Stomach (tissue), 8 donors: ENCODE measurements at regions not wholly inside any gene's neighbourhood (a gene's known extent, or its start where the extent isn't known, plus 50 kb on each side); places are given as distances from the start of the nearest gene placed in this dataset.

ENCODE experiments used
- DNase-seq, 2 donors: peaks; one replicate each; pipeline versions ENCODE4 v3.0.0 to v3.0.0-alpha.2; 2013 to 2019
- H3K27ac ChIP-seq, 5 donors: fragments of 200-600 bp in 4 of 5; sonication (generic) in 4 of 5; one replicate each; pipeline ENCODE4 v1.5.1; 2013 to 2019; ENCODE audit warnings: mild to moderate bottlenecking in 1 of 5, moderate library complexity in 1 of 5
- H3K27me3 ChIP-seq, 3 donors: fragments of 200-600 bp; sonication (generic); one replicate each; pipeline ENCODE4 v1.5.1; 2017 to 2019; ENCODE audit warnings: mixed run types in 1 of 3
- H3K36me3 ChIP-seq, 4 donors: fragments of 200-600 bp; sonication (generic); 1 replicate in 3 of 4; 2 replicates in 1 of 4; pipeline ENCODE4 v1.5.1; 2016 to 2019
- H3K4me1 ChIP-seq, 4 donors: fragments of 200-600 bp; sonication (generic); one replicate each; pipeline ENCODE4 v1.5.1; 2016 to 2019
- H3K4me3 ChIP-seq, 4 donors: fragments of 200-600 bp; sonication (generic) in 3 of 4; one replicate each; pipeline ENCODE4 v1.5.1; 2016 to 2019; ENCODE audit warnings: mild to moderate bottlenecking in 1 of 4
- H3K9me3 ChIP-seq, 4 donors: fragments of 200-600 bp; sonication (generic); one replicate each; pipeline ENCODE4 v1.5.1; 2016 to 2019
- CTCF ChIP-seq, 7 experiments: fragments of 450-650 bp in 4 of 7; fragments of 200-600 bp in 3 of 7; sonication (generic) in 3 of 7; IDR thresholded peaks; one replicate each; pipeline ENCODE4 v1.5.1; 2016 to 2019; ENCODE audit warnings: antibody characterized with exemption in 7 of 7, control low read depth in 2 of 7, mild to moderate bottlenecking in 1 of 7
- EP300 ChIP-seq: sonication (generic); formaldehyde crosslinking; IDR thresholded peaks from one replicate; pipeline ENCODE4 v1.6.1; 2017; ENCODE audit warnings: antibody characterized with exemption
- POLR2A ChIP-seq, 4 donors: fragments of 450-650 bp; IDR thresholded peaks; one replicate each; pipeline ENCODE4 v1.6.1; 2016; ENCODE audit warnings: antibody characterized with exemption in 4 of 4, control low read depth in 2 of 4, mild to moderate bottlenecking in 1 of 4, moderate library complexity in 1 of 4
- POLR2AphosphoS5 ChIP-seq, 3 donors: sonication (generic); formaldehyde crosslinking; IDR thresholded peaks; one replicate each; pipeline ENCODE4 v1.6.1; 2016; ENCODE audit warnings: antibody characterized with exemption in 3 of 3
- WGBS, 5 donors: extraction: QIAGEN DNeasy Blood & Tissue Kit in 3 of 5; methylation state at CpG; one replicate each; pipeline versions ENCODE4 v1.1.5 to v1.1.7; 2013 to 2018; 5-methylcytosine and 5-hydroxymethylcytosine counted together
- intact Hi-C: fragments of 100-400 bp; cut with DNase I; formaldehyde crosslinking; loops from one replicate; pipeline ENCODE4 v1.15.1; 2023; ENCODE audit warnings: low total_unique reads
- donor health status: healthy with polysubstance abuse.
- donor health status: Bipolar disorder and iron deficiency.
- donor health status: healthy.

- H3K27ac ChIP-seq: no peak overlapping the region
- no peak overlapping the region for H3K4me3 ChIP-seq
- no peaks in the 10 kb centered on the region for H3K27me3 ChIP-seq
- intact Hi-C loops: no loop called here
- DNase-seq: peak; percentile 83 to 95
- H3K4me1 ChIP-seq: peaks cover 0 to 15% (median 6%) of the 10 kb centered on the region in 4 donors
- TF ChIP-seq EP300: no peak
- TF ChIP-seq POLR2AphosphoS5 (IDR thresholded peaks at IDR 0.05): peak; percentile 19 to 77 (median 32)
- TF ChIP-seq CTCF (IDR thresholded peaks at IDR 0.05): no peak
- no peak for TF ChIP-seq POLR2A (IDR thresholded peaks at IDR 0.05)
- 42 to 51% (median 48%) methylated on average over 6 of the region's 6 CpGs for WGBS, 5 donors
- no peaks in the 10 kb centered on the region for H3K36me3 ChIP-seq
- H3K9me3 ChIP-seq: no peaks in the 10 kb centered on the region
Observed at GRCh38 chr10:44801383-44802327, 109.5 kb upstream of the TMEM72 start.

GRCh38 chr10:44803862-44804261, 107.3 kb upstream of the TMEM72 start:
- Histone ChIP-seq H3K27ac (no peak overlapping the region), H3K4me1 (peaks cover 0 to 15% (median 6%) of the 10 kb centered on the region in 4 donors), H3K9me3 (no peaks in the 10 kb centered on the region), H3K27me3 (no peaks in the 10 kb centered on the region), H3K4me3 (no peak overlapping the region), H3K36me3 (no peaks in the 10 kb centered on the region)
- intact Hi-C loops: no loop called here
- WGBS, 5 donors: 67 to 74% (median 72%) methylated on average over 2 of the region's 2 CpGs
- TF ChIP-seq EP300: no peak
- no peak for TF ChIP-seq POLR2A (IDR thresholded peaks at IDR 0.05)
- no peak for TF ChIP-seq CTCF (IDR thresholded peaks at IDR 0.05)
- no peak for TF ChIP-seq POLR2AphosphoS5 (IDR thresholded peaks at IDR 0.05)
- peak in 1 of 2 donors; percentile 42 for DNase-seq

DNA sequence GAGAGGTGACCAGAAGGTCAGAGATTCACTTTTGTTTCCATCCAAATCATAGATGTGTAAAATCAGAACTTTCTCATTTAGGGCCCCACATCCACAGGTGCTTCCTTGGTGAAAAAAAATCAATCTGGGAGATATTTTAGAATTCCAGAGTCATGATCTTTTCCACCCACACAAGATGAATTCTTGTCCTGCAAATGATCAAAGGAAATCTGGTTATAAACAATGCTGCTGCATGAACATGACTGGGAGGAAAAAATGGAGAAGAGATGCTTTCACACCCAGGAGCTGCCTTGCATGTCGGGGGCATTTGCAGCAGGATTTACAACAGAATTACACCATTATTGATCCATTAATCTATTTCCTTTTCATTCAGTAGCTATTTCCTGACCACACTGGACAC, 106.5 kb upstream of the TMEM72 start:
- no peak overlapping the region for H3K27ac ChIP-seq
- H3K4me1 ChIP-seq: peaks cover 0 to 15% (median 6%) of the 10 kb centered on the region in 4 donors
- H3K27me3 ChIP-seq: no peaks in the 10 kb centered on the region
- no peak overlapping the region for H3K4me3 ChIP-seq
- DNase-seq: no peak
- no peaks in the 10 kb centered on the region for H3K36me3 ChIP-seq
- H3K9me3 ChIP-seq: no peaks in the 10 kb centered on the region
- 79 to 94% (median 82%) methylated on average over 1 of the region's 1 CpG for WGBS, 5 donors
- intact Hi-C loops: no loop called here
- no peak for TF ChIP-seq EP300
- no peak for TF ChIP-seq CTCF (IDR thresholded peaks at IDR 0.05)
- no peak for TF ChIP-seq POLR2AphosphoS5 (IDR thresholded peaks at IDR 0.05)
- TF ChIP-seq POLR2A (IDR thresholded peaks at IDR 0.05): no peak

GRCh38 chr10:44805466-44806210, 105.5 kb upstream of the TMEM72 start:
- no peak overlapping the region for H3K27ac ChIP-seq
- no peak for TF ChIP-seq EP300
- no peak for TF ChIP-seq POLR2A (IDR thresholded peaks at IDR 0.05)
- TF ChIP-seq POLR2AphosphoS5 (IDR thresholded peaks at IDR 0.05): no peak
- no peak overlapping the region for H3K4me3 ChIP-seq
- H3K36me3 ChIP-seq: no peaks in the 10 kb centered on the region
- WGBS, 5 donors: 67 to 74% (median 72%) methylated on average over 6 of the region's 6 CpGs
- intact Hi-C loops: no loop called here
- H3K27me3 ChIP-seq: no peaks in the 10 kb centered on the region
- no peak for DNase-seq
- H3K4me1 ChIP-seq: peaks cover 0 to 15% (median 7%) of the 10 kb centered on the region in 4 donors
- no peaks in the 10 kb centered on the region for H3K9me3 ChIP-seq
